Loucy (cell line): ENCODE measurements at regions not wholly inside any gene's neighbourhood (a gene's known extent, or its start where the extent isn't known, plus 50 kb on each side); places are given as distances from the start of the nearest gene placed in this dataset.

Experiments used
- EZH2phosphoT487 ChIP-seq: fragments of 200-600 bp; IDR thresholded peaks from 2 replicates; pipeline ENCODE4 v1.6.1; 2018; ENCODE audit warnings: antibody characterized with exemption, mild to moderate bottlenecking, moderate library complexity, borderline replicate concordance
- TF ChIP-seq, protein P1 (sequence below): fragments of 200-600 bp; sonication (generic); conservative IDR thresholded peaks from 2 replicates; pipeline ENCODE4 v1.5.1; 2014; ENCODE audit warnings: mild to moderate bottlenecking, antibody characterized with exemption, low read length

DNA sequence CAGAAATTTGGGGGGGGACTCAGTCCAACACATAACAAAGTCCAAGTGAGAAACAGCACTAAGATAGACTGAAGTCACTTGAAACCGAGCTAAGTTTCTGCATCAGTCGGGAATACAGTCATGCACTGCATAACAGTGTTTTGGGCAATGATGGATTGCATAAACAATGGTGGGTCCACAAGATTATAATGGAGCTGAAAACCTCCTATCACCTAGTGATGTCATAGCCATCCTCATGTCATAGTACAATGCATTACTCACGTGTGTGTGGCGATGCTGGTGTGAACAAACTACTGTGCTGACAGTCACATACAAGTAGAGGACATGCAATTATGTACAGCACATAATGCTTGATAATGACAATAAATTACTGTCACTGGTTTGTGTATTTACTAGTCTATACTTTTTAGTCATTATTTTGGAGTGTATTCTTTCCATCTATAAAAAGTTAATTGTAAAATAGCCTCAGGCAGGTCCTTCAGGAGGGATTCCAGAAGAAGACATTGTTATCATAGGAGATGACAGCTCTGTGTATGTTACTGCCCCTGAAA is 154.5 kb upstream of the ECI2 start:
- TF ChIP-seq, protein P1, sequence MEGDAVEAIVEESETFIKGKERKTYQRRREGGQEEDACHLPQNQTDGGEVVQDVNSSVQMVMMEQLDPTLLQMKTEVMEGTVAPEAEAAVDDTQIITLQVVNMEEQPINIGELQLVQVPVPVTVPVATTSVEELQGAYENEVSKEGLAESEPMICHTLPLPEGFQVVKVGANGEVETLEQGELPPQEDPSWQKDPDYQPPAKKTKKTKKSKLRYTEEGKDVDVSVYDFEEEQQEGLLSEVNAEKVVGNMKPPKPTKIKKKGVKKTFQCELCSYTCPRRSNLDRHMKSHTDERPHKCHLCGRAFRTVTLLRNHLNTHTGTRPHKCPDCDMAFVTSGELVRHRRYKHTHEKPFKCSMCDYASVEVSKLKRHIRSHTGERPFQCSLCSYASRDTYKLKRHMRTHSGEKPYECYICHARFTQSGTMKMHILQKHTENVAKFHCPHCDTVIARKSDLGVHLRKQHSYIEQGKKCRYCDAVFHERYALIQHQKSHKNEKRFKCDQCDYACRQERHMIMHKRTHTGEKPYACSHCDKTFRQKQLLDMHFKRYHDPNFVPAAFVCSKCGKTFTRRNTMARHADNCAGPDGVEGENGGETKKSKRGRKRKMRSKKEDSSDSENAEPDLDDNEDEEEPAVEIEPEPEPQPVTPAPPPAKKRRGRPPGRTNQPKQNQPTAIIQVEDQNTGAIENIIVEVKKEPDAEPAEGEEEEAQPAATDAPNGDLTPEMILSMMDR = no peak
- no peak for TF ChIP-seq EZH2phosphoT487
